HEK293T (cell line): ENCODE measurements at regions not wholly inside any gene's neighbourhood (a gene's known extent, or its start where the extent isn't known, plus 50 kb on each side); places are given as distances from the start of the nearest gene placed in this dataset.

Experiments
- BHLHE40 ChIP-seq: fragments of 450-650 bp; IDR thresholded peaks from 2 replicates; pipeline ENCODE4 v1.6.1; 2016; ENCODE audit warnings: mild to moderate bottlenecking, moderate library complexity, borderline replicate concordance
- LEF1 ChIP-seq: fragments of 450-650 bp; IDR thresholded peaks from 2 replicates; pipeline ENCODE4 v1.6.1; 2017; ENCODE audit warnings: mild to moderate bottlenecking, borderline replicate concordance
- ZNF384 ChIP-seq: fragments of 450-650 bp; IDR thresholded peaks from 2 replicates; pipeline ENCODE4 v1.6.1; 2016
- TF ChIP-seq, protein P1 (sequence below): fragments of 450-650 bp; IDR thresholded peaks from 2 replicates; pipeline ENCODE4 v1.6.1; 2016

DNA sequence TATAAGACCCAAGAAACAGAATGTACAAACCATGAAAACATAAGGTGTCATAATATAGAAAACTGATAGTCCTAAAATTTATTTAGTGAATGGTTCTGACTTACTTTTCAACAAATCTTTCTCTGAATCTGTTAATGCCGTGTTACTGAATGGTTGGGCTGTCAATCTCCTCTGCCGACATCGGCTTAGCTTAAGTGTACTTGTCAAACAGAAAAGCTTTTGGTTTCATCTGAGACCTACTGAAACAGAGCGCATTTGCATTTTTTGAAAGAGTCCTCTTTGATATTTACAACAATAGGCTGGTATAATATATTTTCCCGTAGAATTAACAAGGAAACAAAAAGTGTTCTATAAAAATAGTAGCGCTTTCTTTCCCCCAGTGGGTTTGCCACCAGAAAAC is 120.9 kb upstream of the ZNF804B start:
- TF ChIP-seq ZNF384 (no peak), BHLHE40 (no peak), LEF1 (no peak)
- TF ChIP-seq, protein P1, sequence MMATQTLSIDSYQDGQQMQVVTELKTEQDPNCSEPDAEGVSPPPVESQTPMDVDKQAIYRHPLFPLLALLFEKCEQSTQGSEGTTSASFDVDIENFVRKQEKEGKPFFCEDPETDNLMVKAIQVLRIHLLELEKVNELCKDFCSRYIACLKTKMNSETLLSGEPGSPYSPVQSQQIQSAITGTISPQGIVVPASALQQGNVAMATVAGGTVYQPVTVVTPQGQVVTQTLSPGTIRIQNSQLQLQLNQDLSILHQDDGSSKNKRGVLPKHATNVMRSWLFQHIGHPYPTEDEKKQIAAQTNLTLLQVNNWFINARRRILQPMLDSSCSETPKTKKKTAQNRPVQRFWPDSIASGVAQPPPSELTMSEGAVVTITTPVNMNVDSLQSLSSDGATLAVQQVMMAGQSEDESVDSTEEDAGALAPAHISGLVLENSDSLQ, result no peak
